ENCODE measurements at regions not wholly inside any gene's neighbourhood (a gene's known extent, or its start where the extent isn't known, plus 50 kb on each side); places are given as distances from the start of the nearest gene placed in this dataset.

DNA sequence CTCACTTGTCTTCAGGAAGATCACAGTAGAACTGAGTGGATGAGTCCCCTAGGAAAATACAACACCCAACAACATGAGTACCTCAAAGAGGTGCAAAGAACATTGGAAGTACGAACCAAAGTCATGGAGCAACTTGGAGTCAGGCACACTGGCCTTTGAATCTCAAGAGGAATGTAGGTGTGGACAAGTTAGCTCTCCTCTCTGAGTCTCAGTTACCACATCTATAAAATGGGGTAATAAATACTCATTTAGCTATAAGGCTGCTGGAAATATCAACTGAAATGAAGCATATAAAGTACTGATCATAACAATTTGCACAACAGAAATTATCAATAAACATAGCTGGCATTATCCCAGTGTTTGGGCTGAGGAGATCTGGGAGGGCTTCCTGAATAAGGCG is 96.7 kb upstream of the JUN start:
- no peaks in the 10 kb centered on the region for H3K79me2 ChIP-seq
- DNase-seq (ENCODE audit: low spot score) = no peak
- no peaks in the 10 kb centered on the region for H3K27me3 ChIP-seq
- no peaks in the 10 kb centered on the region for H3K9me3 ChIP-seq (ENCODE audit: low read depth)
- TF ChIP-seq EZH2 (IDR thresholded peaks at IDR 0.05; ENCODE audit: borderline replicate concordance) = no peak
- TF ChIP-seq EZH2phosphoT487 (IDR thresholded peaks at IDR 0.05; ENCODE audit: low read depth, severe bottlenecking, unreplicated experiment) = no peak
- no peak for TF ChIP-seq CTCF (IDR thresholded peaks at IDR 0.05; ENCODE audit: poor library complexity)
- H3K4me2 ChIP-seq = no peak overlapping the region
- H3K9me2 ChIP-seq (replicated peaks; ENCODE audit: insufficient read depth) = no peaks in the 10 kb centered on the region
- H3K27ac ChIP-seq = peak overlapping the region; percentile 53
- H4K20me1 ChIP-seq (ENCODE audit: insufficient read depth, poor library complexity, severe bottlenecking) = no peaks in the 10 kb centered on the region
- no peaks in the 10 kb centered on the region for H3K36me3 ChIP-seq (replicated peaks; ENCODE audit: insufficient read depth, low read depth)
- no peak overlapping the region for H2AFZ ChIP-seq
- peaks cover 32% of the 10 kb centered on the region for H3K4me1 ChIP-seq (ENCODE audit: insufficient read depth)
- H3K4me3 ChIP-seq = no peak overlapping the region
- WGBS (ENCODE audit: low lambda C conversion rate, missing lambda C conversion rate) = 94% methylated on average over 2 of the region's 2 CpGs

DNA sequence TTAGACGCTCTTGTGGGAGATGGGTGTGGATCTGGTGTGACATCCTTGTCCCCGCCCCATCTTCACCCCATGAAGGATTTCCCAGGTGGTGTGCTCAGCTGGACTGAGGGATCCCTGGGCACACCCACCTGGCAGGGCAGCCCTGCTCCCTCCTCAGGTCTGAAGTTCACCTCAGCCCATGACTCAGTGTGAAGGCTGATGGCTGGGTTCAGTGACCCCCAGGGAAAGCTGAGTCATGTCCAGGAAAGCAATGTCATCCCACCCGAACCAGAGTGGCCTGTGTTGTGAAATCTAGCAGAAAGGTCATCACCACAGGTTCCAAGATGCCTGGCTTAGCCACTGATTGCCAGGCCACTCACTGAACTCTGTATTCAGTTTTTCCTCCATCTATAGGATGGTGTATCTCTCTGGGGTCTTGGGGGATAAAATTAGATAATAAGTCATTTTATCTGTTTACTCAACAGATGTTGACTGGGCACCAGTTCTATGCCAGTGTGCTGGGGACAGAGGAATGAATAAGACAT is 97.7 kb upstream of the JUN start:
- Histone ChIP-seq H3K36me3 (replicated peaks; ENCODE audit: insufficient read depth, low read depth) (no peaks in the 10 kb centered on the region), H3K9me2 (replicated peaks; ENCODE audit: insufficient read depth) (no peaks in the 10 kb centered on the region), H3K79me2 (no peaks in the 10 kb centered on the region), H3K9me3 (ENCODE audit: low read depth) (no peaks in the 10 kb centered on the region), H4K20me1 (ENCODE audit: insufficient read depth, poor library complexity, severe bottlenecking) (no peaks in the 10 kb centered on the region), H3K4me2 (no peak overlapping the region), H3K27me3 (no peaks in the 10 kb centered on the region), H2AFZ (no peak overlapping the region), H3K4me3 (no peak overlapping the region), H3K4me1 (ENCODE audit: insufficient read depth) (peaks cover 37% of the 10 kb centered on the region), H3K27ac (peak overlapping the region; percentile 58)
- 60% methylated on average over 3 of the region's 3 CpGs for WGBS (ENCODE audit: low lambda C conversion rate, missing lambda C conversion rate)
- TF ChIP-seq EZH2 (IDR thresholded peaks at IDR 0.05; ENCODE audit: borderline replicate concordance) (no peak), CTCF (IDR thresholded peaks at IDR 0.05; ENCODE audit: poor library complexity) (no peak), EZH2phosphoT487 (IDR thresholded peaks at IDR 0.05; ENCODE audit: low read depth, severe bottlenecking, unreplicated experiment) (no peak)
- peak; percentile 86 for DNase-seq (ENCODE audit: low spot score)

DNA sequence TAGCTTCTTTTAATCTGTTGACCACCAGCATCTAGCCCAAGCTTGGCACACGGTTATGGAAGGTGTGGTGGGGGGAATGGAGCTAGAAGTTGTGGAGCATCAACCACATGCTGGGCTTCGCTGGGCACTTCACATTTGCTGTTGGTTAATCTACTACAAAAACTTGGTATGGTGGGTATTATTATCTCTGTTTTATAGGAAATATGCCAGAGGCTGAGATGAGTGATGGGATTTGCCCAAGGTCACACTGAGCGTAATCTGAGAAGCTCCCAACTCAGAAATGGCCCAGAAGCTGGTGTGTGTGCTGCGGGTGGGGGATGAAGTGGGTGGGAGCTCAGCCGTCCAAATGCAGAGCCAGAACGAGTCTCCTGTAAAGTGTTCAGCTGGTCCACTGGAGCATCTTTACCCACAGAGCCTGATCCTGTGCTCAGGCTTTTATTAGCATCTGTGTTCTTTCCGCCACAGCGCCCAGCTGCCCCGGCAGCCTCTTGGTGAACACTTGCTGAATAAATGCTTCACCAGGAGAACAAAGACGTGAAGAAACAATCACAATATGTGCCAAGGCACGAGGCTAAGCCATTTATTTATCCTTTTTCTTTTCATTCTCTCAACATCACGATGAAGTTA is 98.6 kb upstream of the JUN start:
- H3K9me2 ChIP-seq (replicated peaks; ENCODE audit: insufficient read depth) = no peaks in the 10 kb centered on the region
- peaks cover 44% of the 10 kb centered on the region for H3K4me1 ChIP-seq (ENCODE audit: insufficient read depth)
- WGBS (ENCODE audit: low lambda C conversion rate, missing lambda C conversion rate) = 75% methylated on average over 12 of the region's 12 CpGs
- H3K4me2 ChIP-seq = no peak overlapping the region
- no peak overlapping the region for H3K4me3 ChIP-seq
- H3K27ac ChIP-seq = peak overlapping the region; percentile 88
- no peaks in the 10 kb centered on the region for H3K9me3 ChIP-seq (ENCODE audit: low read depth)
- no peaks in the 10 kb centered on the region for H4K20me1 ChIP-seq (ENCODE audit: insufficient read depth, poor library complexity, severe bottlenecking)
- H3K79me2 ChIP-seq = no peaks in the 10 kb centered on the region
- no peaks in the 10 kb centered on the region for H3K36me3 ChIP-seq (replicated peaks; ENCODE audit: insufficient read depth, low read depth)
- TF ChIP-seq CTCF (IDR thresholded peaks at IDR 0.05; ENCODE audit: poor library complexity) (no peak), EZH2phosphoT487 (IDR thresholded peaks at IDR 0.05; ENCODE audit: low read depth, severe bottlenecking, unreplicated experiment) (no peak), EZH2 (IDR thresholded peaks at IDR 0.05; ENCODE audit: borderline replicate concordance) (no peak)
- H3K27me3 ChIP-seq = no peaks in the 10 kb centered on the region
- no peak overlapping the region for H2AFZ ChIP-seq
- DNase-seq (ENCODE audit: low spot score) = no peak

Measured in hepatocyte (in vitro differentiated cells).